H1 (cell line): ENCODE measurements at regions not wholly inside any gene's neighbourhood (a gene's known extent, or its start where the extent isn't known, plus 50 kb on each side); places are given as distances from the start of the nearest gene placed in this dataset.

Experiments
- CTCF ChIA-PET: fragments of 300-600 bp; sonication (Branson Sonifier 250); formaldehyde crosslinking; loops from one replicate; lab custom pipeline; 2021; ENCODE audit not compliant: partially characterized antibody; lab: Charles Lee
- POLR2A ChIA-PET: fragments of 300-600 bp; sonication (Branson Sonifier 250); formaldehyde crosslinking; loops from one replicate; lab custom pipeline; 2021; ENCODE audit warnings: inconsistent platforms; ENCODE audit not compliant: partially characterized antibody; lab: Charles Lee
- DNase-seq, 2 experiments: peaks; one replicate each; pipeline versions ENCODE4 v3.0.0 to v3.0.0-alpha.2; 2010 to 2022; ENCODE audit warnings: low spot score in 2 of 2, low read depth in 1 of 2, mixed read lengths in 1 of 2
- FAIRE-seq: peaks from 2 replicates; lab custom pipeline; 2011; peaks lifted over from hg19 to GRCh38; lab: Jason Lieb, UNC
- H2AFZ ChIP-seq: 2 replicates; pipeline ENCODE4 v1.8.1; 2012; ENCODE audit warnings: low read length, inconsistent platforms
- H2AK5ac ChIP-seq: 2 replicates; pipeline ENCODE4 v1.6.1; 2013; ENCODE audit warnings: low read depth, low read length
- H2BK120ac ChIP-seq: replicated peaks from 2 replicates; pipeline ENCODE3; 2013; ENCODE audit warnings: low read depth, low read length, inconsistent platforms
- H2BK12ac ChIP-seq: 2 replicates; pipeline ENCODE4 v1.6.1; 2013; ENCODE audit warnings: low read depth, low read length
- H2BK15ac ChIP-seq: 2 replicates; pipeline ENCODE4 v1.6.1; 2013; ENCODE audit warnings: low read length
- H2BK20ac ChIP-seq: 2 replicates; pipeline ENCODE4 v1.6.1; 2013; ENCODE audit warnings: low read length
- H2BK5ac ChIP-seq: 2 replicates; pipeline ENCODE4 v1.6.1; 2013; ENCODE audit warnings: low read depth, low read length
- H3K14ac ChIP-seq: 2 replicates; pipeline ENCODE4 v1.6.1; 2013; ENCODE audit warnings: inconsistent platforms; ENCODE audit not compliant: insufficient read length
- H3K18ac ChIP-seq: 2 replicates; pipeline ENCODE4 v1.6.1; 2013; ENCODE audit warnings: low read length; ENCODE audit errors: extremely low read depth
- H3K23ac ChIP-seq: 2 replicates; pipeline ENCODE4 v1.6.1; 2013; ENCODE audit warnings: inconsistent platforms; ENCODE audit not compliant: insufficient read length
- H3K23me2 ChIP-seq: 2 replicates; pipeline ENCODE4 v1.6.1; 2013; ENCODE audit warnings: low read depth, low read length
- H3K27ac ChIP-seq: 2 replicates; pipeline ENCODE4 v1.6.1; 2011; ENCODE audit warnings: low read depth, low read length, inconsistent platforms
- H3K27me3 ChIP-seq, 4 experiments: replicated peaks in 1 of 4; 1 replicate in 1 of 4; 2 replicates in 3 of 4; pipeline versions ENCODE4 v1.6.1 to v1.8.1; 2011 to 2013; ENCODE audit warnings: low read length in 3 of 4, mild to moderate bottlenecking in 3 of 4, inconsistent platforms in 2 of 4, mixed read lengths in 2 of 4, moderate library complexity in 1 of 4; ENCODE audit not compliant: control insufficient read depth in 3 of 4, insufficient read depth in 3 of 4; ENCODE audit errors: extremely low read depth in 1 of 4
- H3K36me3 ChIP-seq, 4 experiments: 2 replicates each; pipeline versions ENCODE4 v1.6.1 to v1.8.1; 2011 to 2013; ENCODE audit warnings: mild to moderate bottlenecking in 4 of 4, low read length in 3 of 4, moderate library complexity in 2 of 4, control low read depth in 1 of 4, inconsistent platforms in 1 of 4; ENCODE audit not compliant: insufficient read depth in 4 of 4, control insufficient read depth in 2 of 4
- H3K4ac ChIP-seq: replicated peaks from 2 replicates; pipeline ENCODE3; 2013; ENCODE audit warnings: low read length, low read depth, mixed read lengths, inconsistent platforms; ENCODE audit not compliant: insufficient read length
- H3K4me1 ChIP-seq, 4 experiments: replicated peaks in 1 of 4; 1 replicate in 1 of 4; 2 replicates in 3 of 4; pipeline versions ENCODE4 v1.6.1 to v1.8.1; 2011 to 2013; ENCODE audit warnings: low read length in 3 of 4, inconsistent platforms in 2 of 4, mixed read lengths in 1 of 4; ENCODE audit not compliant: insufficient read depth in 4 of 4, control insufficient read depth in 3 of 4
- H3K4me2 ChIP-seq, 2 experiments: 2 replicates each; pipeline versions ENCODE4 v1.6.1 to v1.8.1; 2011 to 2013; ENCODE audit warnings: low read depth in 2 of 2, low read length in 2 of 2, control low read depth in 1 of 2, inconsistent platforms in 1 of 2, mild to moderate bottlenecking in 1 of 2; ENCODE audit not compliant: insufficient read depth in 1 of 2
- H3K4me3 ChIP-seq, 4 experiments: fragments of 200-600, 300-600 bp in 1 of 4; sonication (generic), shearing (Covaris generic), sonication (Bioruptor Twin) in 1 of 4; 2 replicates each; pipeline versions ENCODE4 v1.5.1 to v1.8.1; 2011 to 2016; ENCODE audit warnings: low read length in 4 of 4, low read depth in 3 of 4, control low read depth in 2 of 4, inconsistent platforms in 2 of 4, mild to moderate bottlenecking in 2 of 4, mixed read lengths in 1 of 4, moderate library complexity in 1 of 4; ENCODE audit not compliant: insufficient read depth in 2 of 4; ENCODE audit errors: extremely low read depth in 1 of 4
- H3K56ac ChIP-seq: replicated peaks from 2 replicates; pipeline ENCODE3; 2013; ENCODE audit warnings: low read depth, mild to moderate bottlenecking, mixed read lengths, low read length, inconsistent platforms; ENCODE audit not compliant: insufficient read length
- H3K79me1 ChIP-seq: 2 replicates; pipeline ENCODE4 v1.6.1; 2013; ENCODE audit warnings: low read depth, low read length, control low read depth
- H3K79me2 ChIP-seq, 2 experiments: 2 replicates each; pipeline versions ENCODE4 v1.6.1 to v1.8.1; 2012 to 2013; ENCODE audit warnings: low read length in 2 of 2, mild to moderate bottlenecking in 2 of 2, inconsistent platforms in 1 of 2; ENCODE audit not compliant: insufficient read depth in 2 of 2, control insufficient read depth in 1 of 2
- H3K9ac ChIP-seq, 4 experiments: replicated peaks in 1 of 4; 1 replicate in 1 of 4; 2 replicates in 3 of 4; pipeline versions ENCODE4 v1.6.1 to v1.8.1; 2011 to 2013; ENCODE audit warnings: low read depth in 3 of 4, low read length in 3 of 4, control low read depth in 2 of 4, mild to moderate bottlenecking in 2 of 4, moderate library complexity in 2 of 4, inconsistent platforms in 1 of 4; ENCODE audit errors: extremely low read depth in 1 of 4
- H3K9me3 ChIP-seq, 2 experiments: 2 replicates each; pipeline versions ENCODE4 v1.6.1 to v1.8.1; 2012 to 2013; ENCODE audit warnings: mild to moderate bottlenecking in 2 of 2, moderate library complexity in 2 of 2, control low read depth in 1 of 2, inconsistent platforms in 1 of 2, low read depth in 1 of 2, low read length in 1 of 2, mixed read lengths in 1 of 2; ENCODE audit not compliant: insufficient read depth in 2 of 2
- H4K20me1 ChIP-seq, 2 experiments: replicated peaks in 1 of 2; 2 replicates each; pipeline versions ENCODE3 to v1.8.1; 2011 to 2013; ENCODE audit warnings: inconsistent platforms in 2 of 2, low read length in 2 of 2, mild to moderate bottlenecking in 1 of 2; ENCODE audit not compliant: insufficient read depth in 2 of 2, control insufficient read depth in 1 of 2
- H4K5ac ChIP-seq: 2 replicates; pipeline ENCODE4 v1.6.1; 2013; ENCODE audit warnings: low read length, low read depth, mixed read lengths, inconsistent platforms; ENCODE audit not compliant: insufficient read length
- H4K8ac ChIP-seq: 2 replicates; pipeline ENCODE4 v1.8.0; 2013; ENCODE audit warnings: mild to moderate bottlenecking, moderate library complexity, low read length, inconsistent platforms; ENCODE audit not compliant: insufficient read depth; ENCODE audit errors: extremely low read depth
- H4K91ac ChIP-seq: replicated peaks from 2 replicates; pipeline ENCODE3; 2013; ENCODE audit warnings: low read length, mixed read lengths, inconsistent platforms; ENCODE audit not compliant: insufficient read length
- KDM1A ChIP-seq: fragments of 200-600, 300-600 bp; sonication (generic); IDR thresholded peaks from 2 replicates; pipeline ENCODE4 v1.7.1; 2016; ENCODE audit warnings: mild to moderate bottlenecking, low read length, borderline replicate concordance
- SAP30 ChIP-seq: fragments of 300-600 bp; sonication (generic); IDR thresholded peaks from 2 replicates; pipeline ENCODE4 v1.7.1; 2012; ENCODE audit warnings: low read length, moderate library complexity, mild to moderate bottlenecking, inconsistent platforms; ENCODE audit not compliant: insufficient read depth, insufficient replicate concordance
- WGBS, 2 experiments: shearing (Covaris generic) in 1 of 2; methylation state at CpG; one replicate each; pipeline versions ENCODE4 v1.1.6 to v1.1.7; 2013 to 2015; ENCODE audit warnings: low lambda C conversion rate in 2 of 2, mixed read lengths in 2 of 2, inconsistent platforms in 1 of 2, low coverage in 1 of 2, missing lambda C conversion rate in 1 of 2; ENCODE audit not compliant: insufficient replicate concordance in 2 of 2, insufficient coverage in 1 of 2, insufficient read length in 1 of 2; ENCODE audit errors: extremely low coverage in 1 of 2, missing lambda C conversion rate in 1 of 2; 5-methylcytosine and 5-hydroxymethylcytosine counted together

- H3K9me3 ChIP-seq, result no peaks in the 10 kb centered on the region
- no peak overlapping the region for H4K8ac ChIP-seq
- H3K4me1 ChIP-seq, result no peaks in the 10 kb centered on the region; a peak in 1 of 7 replicates
- no peak overlapping the region for H2BK15ac ChIP-seq
- no peak overlapping the region for H3K4me3 ChIP-seq
- H3K18ac ChIP-seq, result no peak overlapping the region
- H3K27me3 ChIP-seq, result no peaks in the 10 kb centered on the region
- no peaks in the 10 kb centered on the region for H3K36me3 ChIP-seq
- H3K9ac ChIP-seq, result no peak overlapping the region
- no peak overlapping the region for H3K4me2 ChIP-seq
- WGBS, 2 experiments, result 98% methylated on average over 2 of the region's 2 CpGs; no CpG with 5 or more reads in 1 of the 2 experiments
- H2BK120ac ChIP-seq, result no peak overlapping the region
- FAIRE-seq (no peak), DNase-seq (no peak)
- no peak overlapping the region for H3K14ac ChIP-seq
- ChIA-PET POLR2A (no interaction called here), CTCF (no interaction called here)
- no peaks in the 10 kb centered on the region for H3K23me2 ChIP-seq
- H2BK12ac ChIP-seq, result no peak overlapping the region
- H2BK5ac ChIP-seq, result no peak overlapping the region
- H4K91ac ChIP-seq, result no peak overlapping the region
- no peak overlapping the region for H2BK20ac ChIP-seq
- no peak overlapping the region for H4K5ac ChIP-seq
- H3K27ac ChIP-seq, result no peak overlapping the region
- H2AFZ ChIP-seq, result no peak overlapping the region
- H3K56ac ChIP-seq, result no peak overlapping the region
- H3K4ac ChIP-seq, result no peak overlapping the region
- no peaks in the 10 kb centered on the region for H3K79me1 ChIP-seq
- no peaks in the 10 kb centered on the region for H3K79me2 ChIP-seq
- no peak overlapping the region for H2AK5ac ChIP-seq
- no peaks in the 10 kb centered on the region for H4K20me1 ChIP-seq
- H3K23ac ChIP-seq, result no peak overlapping the region
- TF ChIP-seq SAP30 (no peak), KDM1A (no peak)
- TF ChIP-seq, all 59 proteins: peak for 0
Measured at GRCh38 chr13:62684359-62684758, 1268.7 kb upstream of the PCDH20 start.
